ENCODE measurements at regions not wholly inside any gene's neighbourhood (a gene's known extent, or its start where the extent isn't known, plus 50 kb on each side); places are given as distances from the start of the nearest gene placed in this dataset.
"Not testable (repeated sequence)": the region's sequence is repeated elsewhere in the genome, so short reads cannot be mapped to it uniquely, and the experiment has no call there.

- not testable (repeated sequence) for DNase-seq (ENCODE audit: low read depth in 1 of 2, low spot score in 1 of 2)
These were observed 133.1 kb downstream of the CENPC start for GRCh38 chr4:67412153-67412712.

GRCh38 chr4:67403342-67403741 is 142.0 kb downstream of the CENPC start:
- DNase-seq (ENCODE audit: low read depth in 1 of 2, low spot score in 1 of 2), result no peak

- DNase-seq (ENCODE audit: low read depth in 1 of 2, low spot score in 1 of 2), result no peak
These were observed 143.4 kb downstream of the CENPC start for GRCh38 chr4:67401902-67402301.

GRCh38 chr4:67397931-67398330 is 147.4 kb downstream of the CENPC start:
- no peak for DNase-seq (ENCODE audit: low read depth in 1 of 2, low spot score in 1 of 2)

- no peak for DNase-seq (ENCODE audit: low read depth in 1 of 2, low spot score in 1 of 2)
These were observed 148.3 kb downstream of the CENPC start for GRCh38 chr4:67397031-67397430.

GRCh38 chr4:67396008-67396407 is 149.3 kb downstream of the CENPC start:
- DNase-seq (ENCODE audit: low read depth in 1 of 2, low spot score in 1 of 2), result no peak

GRCh38 chr4:67394879-67395278 is 150.4 kb downstream of the CENPC start:
- DNase-seq (ENCODE audit: low read depth in 1 of 2, low spot score in 1 of 2), result no peak

- no peak for DNase-seq (ENCODE audit: low read depth in 1 of 2, low spot score in 1 of 2)
These were observed 151.5 kb downstream of the CENPC start for GRCh38 chr4:67393699-67394281.

- DNase-seq (ENCODE audit: low read depth in 1 of 2, low spot score in 1 of 2), result no peak
These were observed 152.3 kb downstream of the CENPC start for GRCh38 chr4:67393007-67393406.

GRCh38 chr4:67381406-67381804 is 163.9 kb downstream of the CENPC start:
- not testable (repeated sequence) for DNase-seq (ENCODE audit: low read depth in 1 of 2, low spot score in 1 of 2)

GRCh38 chr4:67380702-67381405 is 164.4 kb downstream of the CENPC start:
- not testable (repeated sequence) for DNase-seq (ENCODE audit: low read depth in 1 of 2, low spot score in 1 of 2)

GRCh38 chr4:67380154-67380553 is 165.1 kb downstream of the CENPC start:
- DNase-seq (ENCODE audit: low read depth in 1 of 2, low spot score in 1 of 2), result no peak

- DNase-seq (ENCODE audit: low read depth in 1 of 2, low spot score in 1 of 2), result no peak
These were observed 170.0 kb downstream of the CENPC start for GRCh38 chr4:67375291-67375690.

GRCh38 chr4:67371615-67372014 is 173.7 kb downstream of the CENPC start:
- DNase-seq (ENCODE audit: low read depth in 1 of 2, low spot score in 1 of 2), result no peak

- no peak for DNase-seq (ENCODE audit: low read depth in 1 of 2, low spot score in 1 of 2)
These were observed 178.9 kb downstream of the CENPC start for GRCh38 chr4:67366311-67366861.

- no peak for DNase-seq (ENCODE audit: low read depth in 1 of 2, low spot score in 1 of 2)
These were observed 179.6 kb downstream of the CENPC start for GRCh38 chr4:67365661-67366245.

GRCh38 chr4:67355806-67356205 is 189.5 kb downstream of the CENPC start:
- no peak for DNase-seq (ENCODE audit: low read depth in 1 of 2, low spot score in 1 of 2)

GRCh38 chr4:67346654-67347053 is 198.6 kb downstream of the CENPC start:
- DNase-seq (ENCODE audit: low read depth in 1 of 2, low spot score in 1 of 2), result no peak

GRCh38 chr4:67344594-67345380 is 200.5 kb downstream of the CENPC start:
- DNase-seq (ENCODE audit: low read depth in 1 of 2, low spot score in 1 of 2), result no peak

- no peak for DNase-seq (ENCODE audit: low read depth in 1 of 2, low spot score in 1 of 2)
These were observed 202.1 kb downstream of the CENPC start for GRCh38 chr4:67343199-67343598.

- no peak for DNase-seq (ENCODE audit: low read depth in 1 of 2, low spot score in 1 of 2)
These were observed 203.0 kb downstream of the CENPC start for GRCh38 chr4:67342291-67342690.
